SJSA1 (cell line): ENCODE measurements at regions not wholly inside any gene's neighbourhood (a gene's known extent, or its start where the extent isn't known, plus 50 kb on each side); places are given as distances from the start of the nearest gene placed in this dataset.
"Not testable (repeated sequence)": the region's sequence is repeated elsewhere in the genome, so short reads cannot be mapped to it uniquely, and the experiment has no call there.

Experiments used
- DNase-seq, 2 experiments: peaks; one replicate each; pipeline ENCODE4 v3.0.0-alpha.2; 2015 to 2020; ENCODE audit warnings: low spot score in 2 of 2, low read depth in 1 of 2
- H3K27ac ChIP-seq: fragments of 250-450 bp; sonication (Bioruptor Pico); 2 replicates; pipeline ENCODE4 v1.5.1; 2020; ENCODE audit warnings: mild to moderate bottlenecking, moderate library complexity
- H3K27me3 ChIP-seq: fragments of 250-450 bp; sonication (Bioruptor Pico); replicated peaks from 2 replicates; pipeline ENCODE4 v1.5.1; 2020; ENCODE audit warnings: mild to moderate bottlenecking, moderate library complexity
- H3K36me3 ChIP-seq: fragments of 250-450 bp; sonication (Bioruptor Pico); 2 replicates; pipeline ENCODE4 v1.5.1; 2020; ENCODE audit warnings: mild to moderate bottlenecking
- H3K4me1 ChIP-seq: fragments of 250-450 bp; sonication (Bioruptor Pico); replicated peaks from 2 replicates; pipeline ENCODE4 v1.6.1; 2021; ENCODE audit warnings: mild to moderate bottlenecking
- H3K4me3 ChIP-seq: fragments of 250-450 bp; sonication (Bioruptor Pico); 2 replicates; pipeline ENCODE4 v1.5.1; 2020; ENCODE audit warnings: mild to moderate bottlenecking
- H3K9me3 ChIP-seq: fragments of 250-450 bp; sonication (Bioruptor Pico); replicated peaks from 2 replicates; pipeline ENCODE4 v1.5.1; 2020; ENCODE audit warnings: mild to moderate bottlenecking

GRCh38 chr6:139446768-139447655, 72.6 kb upstream of the CITED2 start:
- H3K9me3 ChIP-seq, result no peaks in the 10 kb centered on the region
- H3K27ac ChIP-seq, result no peak overlapping the region
- H3K36me3 ChIP-seq, result no peaks in the 10 kb centered on the region
- no peaks in the 10 kb centered on the region for H3K27me3 ChIP-seq
- no peak overlapping the region for H3K4me3 ChIP-seq
- peaks cover 23% of the 10 kb centered on the region for H3K4me1 ChIP-seq
- DNase-seq, result no peak

DNA sequence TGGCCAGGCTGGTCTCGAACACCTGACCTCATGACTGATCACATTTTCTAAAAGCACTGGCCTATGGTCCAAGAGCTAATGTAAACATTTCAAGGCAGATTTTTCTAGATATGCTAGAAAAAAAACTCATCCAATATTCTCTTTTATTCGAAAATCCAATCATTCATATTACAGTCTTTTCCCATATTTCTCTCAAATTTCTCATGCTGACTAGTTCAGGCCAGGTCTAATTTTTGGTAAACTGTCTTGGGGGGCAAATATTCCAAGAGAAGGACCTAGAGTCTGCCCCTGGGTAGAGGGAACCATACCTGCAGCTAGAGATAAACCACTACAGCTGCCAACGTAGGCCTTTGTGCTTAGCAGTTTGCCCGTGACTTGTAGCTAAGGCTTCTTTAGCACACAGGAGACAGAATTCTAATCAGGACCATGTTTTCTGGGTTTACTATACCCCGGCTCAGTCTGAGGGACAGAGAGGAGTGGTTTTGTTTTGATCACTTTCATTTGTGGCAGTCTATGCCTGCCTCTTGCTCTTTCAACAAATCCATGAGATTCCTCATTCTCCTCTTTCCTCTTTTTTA, 71.8 kb upstream of the CITED2 start:
- no peak for DNase-seq
- peaks cover 23% of the 10 kb centered on the region for H3K4me1 ChIP-seq
- no peaks in the 10 kb centered on the region for H3K27me3 ChIP-seq
- no peaks in the 10 kb centered on the region for H3K9me3 ChIP-seq
- H3K4me3 ChIP-seq, result no peak overlapping the region
- no peaks in the 10 kb centered on the region for H3K36me3 ChIP-seq
- no peak overlapping the region for H3K27ac ChIP-seq

DNA sequence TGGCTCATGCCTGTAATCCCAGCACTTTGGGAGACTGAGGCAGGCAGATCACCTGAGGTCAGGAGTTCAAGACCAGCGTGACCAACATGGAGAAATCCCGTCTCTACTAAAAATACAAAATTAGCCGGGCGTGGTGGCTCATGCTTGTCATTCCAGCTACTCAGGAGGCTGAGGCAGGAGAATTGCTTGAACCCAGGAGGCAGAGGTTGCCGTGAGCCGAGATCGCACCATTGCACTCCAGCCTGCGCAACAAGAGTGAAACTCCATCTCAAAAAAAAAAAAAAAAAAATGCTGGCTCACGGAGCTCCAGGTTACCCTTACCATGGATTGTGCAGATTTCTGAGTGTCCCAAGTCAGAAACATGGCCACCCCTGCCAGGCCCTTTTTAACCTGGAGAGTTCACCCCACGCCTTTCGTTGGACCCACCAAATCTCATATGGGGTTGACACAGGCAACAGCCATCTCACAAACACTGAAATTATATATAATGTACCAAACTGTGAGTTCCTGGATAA, 69.9 kb upstream of the CITED2 start:
- not testable (repeated sequence) for H3K9me3 ChIP-seq, H3K27me3 ChIP-seq, DNase-seq, H3K36me3 ChIP-seq, H3K4me3 ChIP-seq, H3K27ac ChIP-seq
- H3K4me1 ChIP-seq, result peaks cover 15% of the 10 kb centered on the region

DNA sequence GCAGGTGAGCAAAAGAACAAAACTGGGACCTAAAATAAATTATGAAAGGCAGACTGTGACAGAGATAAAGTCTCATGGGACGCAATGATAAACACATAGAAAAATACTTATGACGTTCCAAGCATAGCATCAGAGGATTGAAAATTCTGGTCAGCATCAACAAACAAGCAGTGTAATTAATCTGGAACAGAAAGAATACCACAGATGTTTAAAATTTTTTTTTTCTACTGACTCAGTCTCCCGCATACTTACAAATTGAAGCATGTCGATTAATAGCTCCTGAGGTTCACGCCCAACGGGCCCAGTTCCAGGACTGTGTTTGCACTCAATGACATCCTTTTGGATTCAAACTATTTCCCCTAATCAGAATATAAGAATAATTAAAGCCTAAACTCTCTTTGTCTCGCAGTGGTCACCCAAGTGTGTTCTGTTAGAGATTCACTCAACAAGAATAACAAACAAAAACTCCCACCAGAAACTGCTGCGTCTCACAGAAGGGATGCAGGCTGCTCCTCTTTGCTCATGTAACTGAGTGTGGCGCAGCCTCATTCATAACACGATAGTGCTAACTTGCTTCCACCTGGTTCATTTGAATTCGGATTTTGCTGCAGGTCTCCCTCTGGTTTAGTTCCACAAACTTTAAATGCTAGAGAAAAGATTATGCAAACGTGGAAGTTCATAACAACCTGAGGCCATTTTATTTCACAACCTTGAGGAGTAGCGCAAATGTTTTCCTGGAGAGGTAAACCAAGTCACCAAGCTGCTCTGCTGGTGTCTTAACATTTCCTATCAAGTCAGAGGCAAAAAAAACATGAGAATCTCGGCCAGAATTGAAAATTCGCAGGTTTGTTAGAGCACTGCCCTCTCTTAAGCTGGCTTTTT, 69.0 kb upstream of the CITED2 start:
- Histone ChIP-seq H3K36me3 (no peaks in the 10 kb centered on the region), H3K27me3 (no peaks in the 10 kb centered on the region), H3K9me3 (no peaks in the 10 kb centered on the region), H3K27ac (no peak overlapping the region), H3K4me1 (peaks cover 13% of the 10 kb centered on the region), H3K4me3 (no peak overlapping the region)
- peak; percentile 41 to 68 for DNase-seq

DNA sequence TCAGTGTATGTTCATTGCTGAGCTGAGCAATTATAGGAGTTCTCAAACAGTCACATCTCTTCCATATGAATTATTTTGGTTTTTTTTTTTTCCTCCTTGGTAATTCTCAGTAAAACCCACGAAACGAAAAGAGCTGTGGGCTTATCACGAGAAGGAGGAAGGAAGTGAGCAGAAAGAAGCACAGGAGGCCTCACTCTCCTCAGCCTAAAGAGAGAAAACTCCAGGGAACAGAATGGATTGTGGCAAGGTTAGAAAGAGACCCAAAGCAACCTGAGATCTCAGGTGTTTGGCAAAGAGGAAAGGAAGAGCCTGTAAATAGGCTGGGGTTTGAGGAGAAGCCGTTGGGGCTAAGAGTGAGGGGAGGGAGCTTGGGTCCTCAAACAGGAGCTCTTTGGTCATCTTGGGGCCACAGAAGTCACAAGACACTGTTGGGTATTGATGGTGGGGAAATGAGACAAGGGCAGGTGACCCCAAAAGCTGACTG, 67.8 kb upstream of the CITED2 start:
- DNase-seq, result no peak
- Histone ChIP-seq H3K36me3 (no peaks in the 10 kb centered on the region), H3K4me1 (peaks cover 9% of the 10 kb centered on the region), H3K4me3 (no peak overlapping the region), H3K27me3 (no peaks in the 10 kb centered on the region), H3K9me3 (no peaks in the 10 kb centered on the region), H3K27ac (no peak overlapping the region)

GRCh38 chr6:139439349-139439748, 64.9 kb upstream of the CITED2 start:
- Histone ChIP-seq H3K27ac (no peak overlapping the region), H3K9me3 (no peaks in the 10 kb centered on the region)
- no peak for DNase-seq

GRCh38 chr6:139438775-139439174, 64.3 kb upstream of the CITED2 start:
- peaks cover 5% of the 10 kb centered on the region for H3K4me1 ChIP-seq
- H3K36me3 ChIP-seq, result no peaks in the 10 kb centered on the region
- no peak overlapping the region for H3K4me3 ChIP-seq
- no peak overlapping the region for H3K27ac ChIP-seq
- H3K27me3 ChIP-seq, result no peaks in the 10 kb centered on the region
- no peak for DNase-seq
- no peaks in the 10 kb centered on the region for H3K9me3 ChIP-seq

More at GRCh38 chr6:139439349-139439748, 64.9 kb upstream of the CITED2 start:
- H3K36me3 ChIP-seq, result no peaks in the 10 kb centered on the region
- H3K4me1 ChIP-seq, result peaks cover 9% of the 10 kb centered on the region
- no peaks in the 10 kb centered on the region for H3K27me3 ChIP-seq
- no peak overlapping the region for H3K4me3 ChIP-seq

GRCh38 chr6:139436957-139437348, 62.5 kb upstream of the CITED2 start:
- no peak for DNase-seq
- Histone ChIP-seq H3K27ac (no peak overlapping the region), H3K4me3 (no peak overlapping the region), H3K9me3 (no peaks in the 10 kb centered on the region), H3K36me3 (no peaks in the 10 kb centered on the region), H3K27me3 (no peaks in the 10 kb centered on the region), H3K4me1 (no peaks in the 10 kb centered on the region)

DNA sequence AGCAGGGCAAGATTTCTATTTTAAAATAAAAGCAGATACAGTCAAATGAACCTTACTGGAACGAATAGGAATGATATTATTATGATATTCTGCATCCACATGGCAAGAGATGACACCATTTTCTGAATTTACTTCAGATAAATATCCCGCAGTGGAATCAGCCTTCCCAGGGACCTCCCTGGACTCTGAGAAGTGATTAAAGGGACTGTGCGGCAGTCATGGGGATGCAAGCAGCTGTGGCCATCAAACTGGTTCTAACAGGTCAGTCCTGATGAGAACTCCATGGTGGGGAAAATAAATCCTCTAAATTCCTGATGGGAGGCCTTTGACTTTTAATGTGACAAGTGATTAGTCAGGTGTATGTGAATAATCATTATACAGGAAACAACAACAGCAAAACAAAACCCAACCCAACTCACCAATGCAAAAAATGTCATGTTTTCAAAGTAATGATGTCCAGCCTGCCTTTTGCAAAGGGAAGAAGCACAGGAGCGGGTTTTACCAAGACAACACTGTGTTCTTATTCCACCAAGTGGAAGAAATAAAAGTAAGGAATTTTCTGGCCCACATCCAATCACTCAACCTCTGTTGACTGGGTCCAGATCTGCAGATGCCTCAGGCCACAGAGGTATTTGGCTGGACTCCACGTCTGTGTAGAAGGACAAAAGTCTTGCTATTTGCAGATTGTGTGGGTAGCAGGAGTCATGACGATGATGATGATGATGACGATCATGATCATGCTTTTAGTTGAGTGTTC, 61.9 kb upstream of the CITED2 start:
- no peaks in the 10 kb centered on the region for H3K9me3 ChIP-seq
- DNase-seq, result no peak
- no peaks in the 10 kb centered on the region for H3K36me3 ChIP-seq
- H3K4me1 ChIP-seq, result no peaks in the 10 kb centered on the region
- no peak overlapping the region for H3K4me3 ChIP-seq
- no peak overlapping the region for H3K27ac ChIP-seq
- H3K27me3 ChIP-seq, result no peaks in the 10 kb centered on the region

GRCh38 chr6:139433631-139434419, 59.4 kb upstream of the CITED2 start:
- no peaks in the 10 kb centered on the region for H3K36me3 ChIP-seq
- no peaks in the 10 kb centered on the region for H3K27me3 ChIP-seq
- no peaks in the 10 kb centered on the region for H3K9me3 ChIP-seq
- no peak overlapping the region for H3K27ac ChIP-seq
- no peak overlapping the region for H3K4me3 ChIP-seq
- H3K4me1 ChIP-seq, result no peaks in the 10 kb centered on the region
- DNase-seq, result no peak

DNA sequence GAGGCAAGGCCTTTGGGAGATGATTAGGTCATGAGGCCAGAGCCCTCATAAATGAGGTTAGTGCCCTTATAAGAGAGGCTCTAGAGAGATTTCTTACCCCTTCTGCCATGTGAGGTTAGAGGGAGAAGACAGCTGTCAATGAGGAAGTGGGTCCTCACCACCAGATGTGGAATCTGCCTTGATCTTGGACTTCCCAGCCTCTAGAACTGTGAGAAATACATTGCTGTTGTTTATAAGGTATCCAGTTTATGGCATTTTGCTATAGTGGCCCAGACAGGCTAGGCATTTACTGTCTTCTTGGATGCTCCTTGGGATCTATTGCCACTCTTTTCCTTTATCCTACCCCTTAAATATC, 57.1 kb upstream of the CITED2 start:
- Histone ChIP-seq H3K36me3 (no peaks in the 10 kb centered on the region), H3K4me3 (no peak overlapping the region), H3K9me3 (no peaks in the 10 kb centered on the region), H3K27me3 (no peaks in the 10 kb centered on the region), H3K27ac (no peak overlapping the region), H3K4me1 (no peaks in the 10 kb centered on the region)
- DNase-seq, result no peak

GRCh38 chr6:139430899-139431601, 56.6 kb upstream of the CITED2 start:
- Histone ChIP-seq H3K27me3 (no peaks in the 10 kb centered on the region), H3K4me3 (no peak overlapping the region), H3K9me3 (no peaks in the 10 kb centered on the region), H3K4me1 (no peaks in the 10 kb centered on the region), H3K27ac (no peak overlapping the region), H3K36me3 (no peaks in the 10 kb centered on the region)
- DNase-seq, result no peak
